ENCODE measurements at regions not wholly inside any gene's neighbourhood (a gene's known extent, or its start where the extent isn't known, plus 50 kb on each side); places are given as distances from the start of the nearest gene placed in this dataset. TPM values are rescaled to one million over a fixed set of nuclear protein-coding genes. Genes with fewer than 3 reads are reported as not detected.

DNA sequence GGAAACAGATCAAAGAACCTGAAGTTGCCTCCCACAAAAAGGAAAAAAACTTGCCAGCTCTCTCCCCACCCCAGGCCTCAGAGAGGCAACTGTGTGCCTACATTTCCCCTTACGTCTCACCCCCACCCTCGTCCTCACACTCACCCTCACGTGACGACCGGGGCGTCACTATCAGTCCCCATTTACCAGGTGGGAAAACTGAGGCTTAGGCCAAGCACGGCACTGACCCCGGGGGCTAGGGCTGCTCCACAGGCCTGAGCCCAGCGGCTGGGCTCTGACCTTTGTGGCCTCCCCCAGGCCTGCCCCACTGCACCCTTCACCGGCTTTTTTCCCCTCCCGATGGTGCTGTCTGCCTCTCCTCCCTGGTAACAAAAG, 51.5 kb upstream of the RUNX3 start:
- H3K27ac ChIP-seq = no peak overlapping the region
- no peaks in the 10 kb centered on the region for H3K36me3 ChIP-seq
- TF ChIP-seq, protein P1, sequence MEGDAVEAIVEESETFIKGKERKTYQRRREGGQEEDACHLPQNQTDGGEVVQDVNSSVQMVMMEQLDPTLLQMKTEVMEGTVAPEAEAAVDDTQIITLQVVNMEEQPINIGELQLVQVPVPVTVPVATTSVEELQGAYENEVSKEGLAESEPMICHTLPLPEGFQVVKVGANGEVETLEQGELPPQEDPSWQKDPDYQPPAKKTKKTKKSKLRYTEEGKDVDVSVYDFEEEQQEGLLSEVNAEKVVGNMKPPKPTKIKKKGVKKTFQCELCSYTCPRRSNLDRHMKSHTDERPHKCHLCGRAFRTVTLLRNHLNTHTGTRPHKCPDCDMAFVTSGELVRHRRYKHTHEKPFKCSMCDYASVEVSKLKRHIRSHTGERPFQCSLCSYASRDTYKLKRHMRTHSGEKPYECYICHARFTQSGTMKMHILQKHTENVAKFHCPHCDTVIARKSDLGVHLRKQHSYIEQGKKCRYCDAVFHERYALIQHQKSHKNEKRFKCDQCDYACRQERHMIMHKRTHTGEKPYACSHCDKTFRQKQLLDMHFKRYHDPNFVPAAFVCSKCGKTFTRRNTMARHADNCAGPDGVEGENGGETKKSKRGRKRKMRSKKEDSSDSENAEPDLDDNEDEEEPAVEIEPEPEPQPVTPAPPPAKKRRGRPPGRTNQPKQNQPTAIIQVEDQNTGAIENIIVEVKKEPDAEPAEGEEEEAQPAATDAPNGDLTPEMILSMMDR (IDR thresholded peaks at IDR 0.05) = no peak
- H3K27me3 ChIP-seq = no peaks in the 10 kb centered on the region
- no peak for DNase-seq
- no peaks in the 10 kb centered on the region for H3K4me1 ChIP-seq
- H3K9me3 ChIP-seq = no peaks in the 10 kb centered on the region
- no peak overlapping the region for H3K4me3 ChIP-seq
- ATAC-seq = no peak
- intact Hi-C loops (cut with DNase I) = no loop called here

DNA sequence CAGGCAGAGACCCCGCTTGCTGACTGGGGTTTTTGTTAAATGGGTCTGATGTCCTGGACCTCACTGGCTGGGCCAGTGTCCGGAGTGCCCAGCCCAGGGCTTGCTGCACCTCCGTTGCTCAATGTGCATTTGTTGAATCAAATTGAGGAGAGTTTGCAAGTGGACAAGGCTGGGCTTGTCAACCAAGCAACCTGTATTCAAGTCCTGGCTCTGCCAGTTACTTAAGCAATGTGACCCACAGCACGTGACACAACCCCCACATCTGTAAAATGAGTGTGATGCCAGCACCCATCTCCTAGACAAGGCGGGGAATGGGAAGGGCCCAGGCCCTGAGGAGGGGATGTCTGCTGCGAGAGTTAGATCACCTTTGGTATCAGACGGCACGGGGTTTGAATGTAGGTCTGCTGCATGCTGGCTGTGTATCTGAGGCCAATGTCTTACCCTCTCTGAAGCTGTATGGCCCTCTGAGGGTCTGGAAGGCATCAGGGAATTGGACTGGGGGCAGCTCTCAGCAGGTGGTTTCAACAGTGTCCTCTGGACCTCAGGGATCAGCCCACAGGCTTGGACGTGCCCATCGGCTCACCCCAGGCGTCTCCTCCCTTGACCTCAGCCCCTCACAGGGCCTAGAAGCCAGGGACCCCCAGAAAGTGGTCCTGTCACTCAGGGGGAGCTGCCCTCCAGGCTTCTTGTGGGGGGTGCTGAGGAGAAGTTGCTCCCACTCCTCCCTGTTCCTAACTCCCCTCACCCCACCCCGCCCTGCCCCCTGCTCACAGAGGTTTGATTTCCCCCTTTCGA, 51.0 kb upstream of the RUNX3 start:
- TF ChIP-seq, protein P1 (IDR thresholded peaks at IDR 0.05) = no peak
- no peak for ATAC-seq
- no peak overlapping the region for H3K27ac ChIP-seq
- no peaks in the 10 kb centered on the region for H3K4me1 ChIP-seq
- H3K27me3 ChIP-seq = no peaks in the 10 kb centered on the region
- intact Hi-C loops (cut with DNase I) = no loop called here
- H3K36me3 ChIP-seq = no peaks in the 10 kb centered on the region
- H3K4me3 ChIP-seq = no peak overlapping the region
- H3K9me3 ChIP-seq = peaks cover 2% of the 10 kb centered on the region
- DNase-seq = no peak

Small RNAs in the stretch of these regions (microRNA-seq; reads per million reads assigned to microRNA genes)
- not detected for gene MIR4425 (ENCODE audit: borderline microRNAs expressed)

Data from upper lobe of right lung (tissue), 1 donor.